H1 (cell line): ENCODE measurements at regions not wholly inside any gene's neighbourhood (a gene's known extent, or its start where the extent isn't known, plus 50 kb on each side); places are given as distances from the start of the nearest gene placed in this dataset.

Source experiments
- CTCF ChIA-PET: fragments of 300-600 bp; sonication (Branson Sonifier 250); formaldehyde crosslinking; loops from one replicate; lab custom pipeline; 2021; ENCODE audit not compliant: partially characterized antibody; lab: Charles Lee
- POLR2A ChIA-PET: fragments of 300-600 bp; sonication (Branson Sonifier 250); formaldehyde crosslinking; loops from one replicate; lab custom pipeline; 2021; ENCODE audit warnings: inconsistent platforms; ENCODE audit not compliant: partially characterized antibody; lab: Charles Lee
- DNase-seq, 2 experiments: peaks; one replicate each; pipeline versions ENCODE4 v3.0.0 to v3.0.0-alpha.2; 2010 to 2022; ENCODE audit warnings: low spot score in 2 of 2, low read depth in 1 of 2, mixed read lengths in 1 of 2
- FAIRE-seq: peaks from 2 replicates; lab custom pipeline; 2011; peaks lifted over from hg19 to GRCh38; lab: Jason Lieb, UNC
- H2AFZ ChIP-seq: 2 replicates; pipeline ENCODE4 v1.8.1; 2012; ENCODE audit warnings: low read length, inconsistent platforms
- H2AK5ac ChIP-seq: 2 replicates; pipeline ENCODE4 v1.6.1; 2013; ENCODE audit warnings: low read depth, low read length
- H2BK120ac ChIP-seq: replicated peaks from 2 replicates; pipeline ENCODE3; 2013; ENCODE audit warnings: low read depth, low read length, inconsistent platforms
- H2BK12ac ChIP-seq: 2 replicates; pipeline ENCODE4 v1.6.1; 2013; ENCODE audit warnings: low read depth, low read length
- H2BK15ac ChIP-seq: 2 replicates; pipeline ENCODE4 v1.6.1; 2013; ENCODE audit warnings: low read length
- H2BK20ac ChIP-seq: 2 replicates; pipeline ENCODE4 v1.6.1; 2013; ENCODE audit warnings: low read length
- H2BK5ac ChIP-seq: 2 replicates; pipeline ENCODE4 v1.6.1; 2013; ENCODE audit warnings: low read depth, low read length
- H3K14ac ChIP-seq: 2 replicates; pipeline ENCODE4 v1.6.1; 2013; ENCODE audit warnings: inconsistent platforms; ENCODE audit not compliant: insufficient read length
- H3K18ac ChIP-seq: 2 replicates; pipeline ENCODE4 v1.6.1; 2013; ENCODE audit warnings: low read length; ENCODE audit errors: extremely low read depth
- H3K23ac ChIP-seq: 2 replicates; pipeline ENCODE4 v1.6.1; 2013; ENCODE audit warnings: inconsistent platforms; ENCODE audit not compliant: insufficient read length
- H3K23me2 ChIP-seq: 2 replicates; pipeline ENCODE4 v1.6.1; 2013; ENCODE audit warnings: low read depth, low read length
- H3K27ac ChIP-seq: 2 replicates; pipeline ENCODE4 v1.6.1; 2011; ENCODE audit warnings: low read depth, low read length, inconsistent platforms
- H3K27me3 ChIP-seq, 4 experiments: replicated peaks in 1 of 4; 1 replicate in 1 of 4; 2 replicates in 3 of 4; pipeline versions ENCODE4 v1.6.1 to v1.8.1; 2011 to 2013; ENCODE audit warnings: low read length in 3 of 4, mild to moderate bottlenecking in 3 of 4, inconsistent platforms in 2 of 4, mixed read lengths in 2 of 4, moderate library complexity in 1 of 4; ENCODE audit not compliant: control insufficient read depth in 3 of 4, insufficient read depth in 3 of 4; ENCODE audit errors: extremely low read depth in 1 of 4
- H3K36me3 ChIP-seq, 4 experiments: 2 replicates each; pipeline versions ENCODE4 v1.6.1 to v1.8.1; 2011 to 2013; ENCODE audit warnings: mild to moderate bottlenecking in 4 of 4, low read length in 3 of 4, moderate library complexity in 2 of 4, control low read depth in 1 of 4, inconsistent platforms in 1 of 4; ENCODE audit not compliant: insufficient read depth in 4 of 4, control insufficient read depth in 2 of 4
- H3K4ac ChIP-seq: replicated peaks from 2 replicates; pipeline ENCODE3; 2013; ENCODE audit warnings: low read length, low read depth, mixed read lengths, inconsistent platforms; ENCODE audit not compliant: insufficient read length
- H3K4me1 ChIP-seq, 4 experiments: replicated peaks in 1 of 4; 1 replicate in 1 of 4; 2 replicates in 3 of 4; pipeline versions ENCODE4 v1.6.1 to v1.8.1; 2011 to 2013; ENCODE audit warnings: low read length in 3 of 4, inconsistent platforms in 2 of 4, mixed read lengths in 1 of 4; ENCODE audit not compliant: insufficient read depth in 4 of 4, control insufficient read depth in 3 of 4
- H3K4me2 ChIP-seq, 2 experiments: 2 replicates each; pipeline versions ENCODE4 v1.6.1 to v1.8.1; 2011 to 2013; ENCODE audit warnings: low read depth in 2 of 2, low read length in 2 of 2, control low read depth in 1 of 2, inconsistent platforms in 1 of 2, mild to moderate bottlenecking in 1 of 2; ENCODE audit not compliant: insufficient read depth in 1 of 2
- H3K4me3 ChIP-seq, 4 experiments: fragments of 200-600, 300-600 bp in 1 of 4; sonication (generic), shearing (Covaris generic), sonication (Bioruptor Twin) in 1 of 4; 2 replicates each; pipeline versions ENCODE4 v1.5.1 to v1.8.1; 2011 to 2016; ENCODE audit warnings: low read length in 4 of 4, low read depth in 3 of 4, control low read depth in 2 of 4, inconsistent platforms in 2 of 4, mild to moderate bottlenecking in 2 of 4, mixed read lengths in 1 of 4, moderate library complexity in 1 of 4; ENCODE audit not compliant: insufficient read depth in 2 of 4; ENCODE audit errors: extremely low read depth in 1 of 4
- H3K56ac ChIP-seq: replicated peaks from 2 replicates; pipeline ENCODE3; 2013; ENCODE audit warnings: low read depth, mild to moderate bottlenecking, mixed read lengths, low read length, inconsistent platforms; ENCODE audit not compliant: insufficient read length
- H3K79me1 ChIP-seq: 2 replicates; pipeline ENCODE4 v1.6.1; 2013; ENCODE audit warnings: low read depth, low read length, control low read depth
- H3K79me2 ChIP-seq, 2 experiments: 2 replicates each; pipeline versions ENCODE4 v1.6.1 to v1.8.1; 2012 to 2013; ENCODE audit warnings: low read length in 2 of 2, mild to moderate bottlenecking in 2 of 2, inconsistent platforms in 1 of 2; ENCODE audit not compliant: insufficient read depth in 2 of 2, control insufficient read depth in 1 of 2
- H3K9ac ChIP-seq, 4 experiments: replicated peaks in 1 of 4; 1 replicate in 1 of 4; 2 replicates in 3 of 4; pipeline versions ENCODE4 v1.6.1 to v1.8.1; 2011 to 2013; ENCODE audit warnings: low read depth in 3 of 4, low read length in 3 of 4, control low read depth in 2 of 4, mild to moderate bottlenecking in 2 of 4, moderate library complexity in 2 of 4, inconsistent platforms in 1 of 4; ENCODE audit errors: extremely low read depth in 1 of 4
- H3K9me3 ChIP-seq, 2 experiments: 2 replicates each; pipeline versions ENCODE4 v1.6.1 to v1.8.1; 2012 to 2013; ENCODE audit warnings: mild to moderate bottlenecking in 2 of 2, moderate library complexity in 2 of 2, control low read depth in 1 of 2, inconsistent platforms in 1 of 2, low read depth in 1 of 2, low read length in 1 of 2, mixed read lengths in 1 of 2; ENCODE audit not compliant: insufficient read depth in 2 of 2
- H4K20me1 ChIP-seq, 2 experiments: replicated peaks in 1 of 2; 2 replicates each; pipeline versions ENCODE3 to v1.8.1; 2011 to 2013; ENCODE audit warnings: inconsistent platforms in 2 of 2, low read length in 2 of 2, mild to moderate bottlenecking in 1 of 2; ENCODE audit not compliant: insufficient read depth in 2 of 2, control insufficient read depth in 1 of 2
- H4K5ac ChIP-seq: 2 replicates; pipeline ENCODE4 v1.6.1; 2013; ENCODE audit warnings: low read length, low read depth, mixed read lengths, inconsistent platforms; ENCODE audit not compliant: insufficient read length
- H4K8ac ChIP-seq: 2 replicates; pipeline ENCODE4 v1.8.0; 2013; ENCODE audit warnings: mild to moderate bottlenecking, moderate library complexity, low read length, inconsistent platforms; ENCODE audit not compliant: insufficient read depth; ENCODE audit errors: extremely low read depth
- H4K91ac ChIP-seq: replicated peaks from 2 replicates; pipeline ENCODE3; 2013; ENCODE audit warnings: low read length, mixed read lengths, inconsistent platforms; ENCODE audit not compliant: insufficient read length
- BRCA1 ChIP-seq: IDR thresholded peaks from 2 replicates; pipeline ENCODE4 v1.6.1; 2012; ENCODE audit warnings: low read depth, low read length, improper control_type of control experiment
- HDAC2 ChIP-seq, 2 experiments: fragments of 300-600 bp in 1 of 2; sonication (generic) in 1 of 2; IDR thresholded peaks; 2 replicates each; pipeline ENCODE4 v1.6.1; 2011 to 2012; ENCODE audit warnings: low read depth in 2 of 2, low read length in 2 of 2, mild to moderate bottlenecking in 2 of 2, moderate library complexity in 2 of 2, borderline replicate concordance in 1 of 2, inconsistent platforms in 1 of 2
- KDM1A ChIP-seq: fragments of 200-600, 300-600 bp; sonication (generic); IDR thresholded peaks from 2 replicates; pipeline ENCODE4 v1.7.1; 2016; ENCODE audit warnings: mild to moderate bottlenecking, low read length, borderline replicate concordance
- KDM5A ChIP-seq: fragments of 200-600 bp; IDR thresholded peaks from 2 replicates; pipeline ENCODE4 v1.7.1; 2012; ENCODE audit warnings: mild to moderate bottlenecking, low read length, inconsistent platforms, mixed read lengths
- MAFK ChIP-seq: IDR thresholded peaks from 2 replicates; pipeline ENCODE4 v1.6.1; 2012; ENCODE audit warnings: low read depth, mild to moderate bottlenecking, improper control_type of control experiment, low read length
- SP1 ChIP-seq: IDR thresholded peaks from 2 replicates; pipeline ENCODE4 v1.6.1; 2011; ENCODE audit warnings: low read depth, low read length
- SUZ12 ChIP-seq: fragments of 200-600 bp; sonication (generic); IDR thresholded peaks from 2 replicates; pipeline ENCODE4 v1.6.1; 2012; ENCODE audit warnings: mild to moderate bottlenecking, inconsistent platforms, low read length, moderate library complexity, mixed read lengths
- TAF1 ChIP-seq: IDR thresholded peaks from 2 replicates; pipeline ENCODE4 v1.6.1; 2011; ENCODE audit warnings: mild to moderate bottlenecking, low read depth, low read length
- WGBS, 2 experiments: shearing (Covaris generic) in 1 of 2; methylation state at CpG; one replicate each; pipeline versions ENCODE4 v1.1.6 to v1.1.7; 2013 to 2015; ENCODE audit warnings: low lambda C conversion rate in 2 of 2, mixed read lengths in 2 of 2, inconsistent platforms in 1 of 2, low coverage in 1 of 2, missing lambda C conversion rate in 1 of 2; ENCODE audit not compliant: insufficient replicate concordance in 2 of 2, insufficient coverage in 1 of 2, insufficient read length in 1 of 2; ENCODE audit errors: extremely low coverage in 1 of 2, missing lambda C conversion rate in 1 of 2; 5-methylcytosine and 5-hydroxymethylcytosine counted together

GRCh38 chr7:106480161-106480579 lies 180.8 kb downstream of the CCDC71L start:
- no peak overlapping the region for H3K14ac ChIP-seq
- H3K4me2 ChIP-seq, result no peak overlapping the region
- no peaks in the 10 kb centered on the region; the same call in 1 of the 2 replicates for H3K23me2 ChIP-seq
- H4K20me1 ChIP-seq, result no peaks in the 10 kb centered on the region
- DNase-seq (no peak), FAIRE-seq (no peak)
- no peak overlapping the region for H3K4me3 ChIP-seq
- H3K27ac ChIP-seq, result no peak overlapping the region
- no peaks in the 10 kb centered on the region for H3K9me3 ChIP-seq
- H3K4me1 ChIP-seq, result no peaks in the 10 kb centered on the region
- H4K8ac ChIP-seq, result no peak overlapping the region
- no peak overlapping the region for H3K18ac ChIP-seq
- H4K91ac ChIP-seq, result no peak overlapping the region
- H2BK12ac ChIP-seq, result no peak overlapping the region
- H2BK120ac ChIP-seq, result no peak overlapping the region
- H2AK5ac ChIP-seq, result no peak overlapping the region
- peak overlapping the region; percentile 62; the same call in 1 of the 2 replicates for H2AFZ ChIP-seq
- H2BK20ac ChIP-seq, result no peak overlapping the region
- no peaks in the 10 kb centered on the region for H3K36me3 ChIP-seq
- WGBS, 2 experiments, result 87% methylated on average over 1 of the region's 1 CpG; no CpG with 5 or more reads in 1 of the 2 experiments
- no peak overlapping the region for H3K4ac ChIP-seq
- CTCF ChIA-PET, result no interaction called here
- H3K79me1 ChIP-seq, result no peaks in the 10 kb centered on the region
- POLR2A ChIA-PET, result no interaction called here
- no peak overlapping the region for H3K56ac ChIP-seq
- H3K9ac ChIP-seq, result no peak overlapping the region
- no peaks in the 10 kb centered on the region for H3K79me2 ChIP-seq
- H2BK15ac ChIP-seq, result no peak overlapping the region
- H2BK5ac ChIP-seq, result no peak overlapping the region
- TF ChIP-seq MAFK (no peak), KDM5A (no peak), TAF1 (no peak), HDAC2 (IDR thresholded peaks at IDR 0.05; ENCODE audit: borderline replicate concordance in 1 of 2, low read depth in 2 of 2, low read length in 2 of 2) (no peak), SP1 (no peak), BRCA1 (no peak), KDM1A (no peak), SUZ12 (no peak)
- H3K27me3 ChIP-seq, result no peaks in the 10 kb centered on the region
- H4K5ac ChIP-seq, result no peak overlapping the region
- H3K23ac ChIP-seq, result no peak overlapping the region
